Posterior cingulate gyrus (tissue), 11 donors: ENCODE measurements at regions not wholly inside any gene's neighbourhood (a gene's known extent, or its start where the extent isn't known, plus 50 kb on each side); places are given as distances from the start of the nearest gene placed in this dataset.
"Not testable (repeated sequence)": the region's sequence is repeated elsewhere in the genome, so short reads cannot be mapped to it uniquely, and the experiment has no call there.

Source experiments
- DNase-seq, 10 donors: peaks; one replicate each; pipeline versions ENCODE4 v3.0.0 to v3.0.0-alpha.2; 2020 to 2021; ENCODE audit warnings: mixed read lengths in 3 of 10
- intact Hi-C: fragments of 100-400 bp; cut with DNase I; formaldehyde crosslinking; loops from one replicate; pipeline ENCODE4 v1.15.1; 2023

- intact Hi-C loops: loop anchor here (5.0 kb wide), 1 partner anchor 81 kb away; no protein-coding TSS in a partner anchor
- DNase-seq: no peak
Measured at GRCh38 chr11:46223252-46223513, 54.3 kb upstream of the CREB3L1 start.

- intact Hi-C loops: loop anchor here (5.0 kb wide), 1 partner anchor 80 kb away; no protein-coding TSS in a partner anchor
- no peak for DNase-seq
Measured at GRCh38 chr11:46222490-46223251, 54.8 kb upstream of the CREB3L1 start.

GRCh38 chr11:46220313-46220712 is 57.1 kb upstream of the CREB3L1 start:
- intact Hi-C loops: loop anchor here (5.0 kb wide), 1 partner anchor 78 kb away; no protein-coding TSS in a partner anchor
- no peak for DNase-seq

DNA sequence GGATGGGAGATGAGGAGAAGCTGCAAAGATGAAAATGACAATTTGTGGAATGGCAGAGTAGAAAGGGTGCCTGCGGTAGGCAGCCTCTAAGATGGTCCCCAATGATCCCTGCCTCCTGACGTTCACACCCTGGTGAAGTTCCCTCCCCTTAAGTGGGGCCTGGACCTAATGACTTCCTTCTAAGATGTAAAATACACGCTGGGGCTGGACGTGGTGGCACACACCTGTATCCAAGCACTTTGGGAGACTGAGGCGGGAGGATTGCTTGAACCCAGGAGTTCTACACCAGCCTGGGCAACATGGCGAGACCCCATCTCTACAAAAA is 60.7 kb upstream of the CREB3L1 start:
- intact Hi-C loops: no loop called here
- DNase-seq: no peak

DNA sequence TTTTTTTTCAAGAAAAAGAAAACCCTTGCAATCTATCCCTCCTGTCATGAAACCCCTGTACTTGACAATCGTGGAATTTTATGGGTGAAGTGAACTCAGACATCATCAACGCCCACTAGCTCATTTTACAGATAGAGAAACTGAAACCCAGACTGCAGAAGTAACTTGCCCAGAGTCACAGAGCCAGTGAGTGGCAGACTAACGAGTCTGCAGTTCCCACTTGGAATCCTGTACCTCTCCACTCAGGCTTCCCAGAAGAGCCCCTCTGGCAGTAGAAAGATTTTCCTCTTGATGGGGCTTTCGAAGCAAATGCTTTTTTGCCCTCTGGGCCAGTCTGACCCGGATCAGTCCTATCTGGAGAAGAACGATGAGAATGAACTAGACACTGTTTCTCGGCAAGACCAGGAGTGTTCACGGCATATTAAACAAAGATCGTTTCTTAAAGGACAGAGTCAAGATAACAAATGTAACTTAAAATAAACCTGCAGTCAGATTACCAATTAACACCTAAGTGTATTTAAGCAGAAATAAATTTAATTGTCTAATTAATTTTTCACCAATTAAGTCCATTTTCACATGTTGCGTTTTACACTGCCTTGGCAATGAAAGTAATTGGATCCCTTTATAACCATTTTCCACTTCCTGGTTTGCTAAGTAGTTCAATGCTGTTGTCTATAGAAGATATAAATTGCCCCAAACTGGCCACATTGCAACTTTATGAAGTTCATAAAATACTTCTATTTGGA is 61.3 kb upstream of the CREB3L1 start:
- no peak for DNase-seq
- intact Hi-C loops: no loop called here

GRCh38 chr11:46215208-46215931 is 62.1 kb upstream of the CREB3L1 start:
- intact Hi-C loops: no loop called here
- no peak for DNase-seq

DNA sequence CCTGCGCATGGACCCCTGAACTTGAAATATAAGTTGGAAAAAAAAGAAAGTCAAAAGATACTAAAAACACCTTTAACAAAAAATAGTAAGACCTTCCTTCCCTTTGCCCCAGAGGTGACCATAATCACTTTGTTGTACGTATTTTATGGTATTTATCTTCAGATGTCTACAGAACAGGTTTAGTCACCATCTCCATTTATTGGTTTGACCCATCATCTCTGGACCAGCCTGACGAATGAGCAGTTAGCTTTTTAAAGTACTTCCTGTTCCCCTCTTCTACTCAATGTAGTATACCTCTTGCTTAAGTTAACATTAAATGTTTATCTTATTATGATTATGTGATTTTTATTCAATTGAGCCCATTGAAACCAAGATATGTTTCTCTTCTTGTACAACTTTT is 64.7 kb upstream of the CREB3L1 start:
- no peak for DNase-seq
- intact Hi-C loops: no loop called here

- intact Hi-C loops: no loop called here
- no peak for DNase-seq
Measured at GRCh38 chr11:46210856-46211255, 66.6 kb upstream of the CREB3L1 start.

GRCh38 chr11:46210133-46210636 is 67.3 kb upstream of the CREB3L1 start:
- no peak for DNase-seq
- intact Hi-C loops: no loop called here

DNA sequence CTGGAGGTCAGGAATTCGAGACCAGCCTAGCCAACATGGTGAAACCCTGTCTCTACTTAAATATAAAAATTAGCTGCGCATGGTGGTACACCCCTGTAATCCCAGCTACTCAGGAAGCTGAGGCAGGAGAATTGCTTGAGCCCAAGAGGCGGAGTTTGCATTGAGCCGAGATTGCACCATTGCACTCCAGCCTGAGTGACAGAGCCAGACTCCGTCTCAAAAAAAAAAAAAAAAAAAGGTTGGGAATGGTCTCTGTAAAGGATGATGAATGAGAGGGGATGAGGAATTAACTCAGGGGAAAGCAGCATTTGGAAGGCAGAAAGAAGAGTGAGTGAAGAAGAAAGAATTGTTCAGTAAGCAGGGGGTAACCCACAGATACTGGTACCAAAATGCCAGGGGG is 67.8 kb upstream of the CREB3L1 start:
- DNase-seq, intact Hi-C loops: not testable (repeated sequence)

DNA sequence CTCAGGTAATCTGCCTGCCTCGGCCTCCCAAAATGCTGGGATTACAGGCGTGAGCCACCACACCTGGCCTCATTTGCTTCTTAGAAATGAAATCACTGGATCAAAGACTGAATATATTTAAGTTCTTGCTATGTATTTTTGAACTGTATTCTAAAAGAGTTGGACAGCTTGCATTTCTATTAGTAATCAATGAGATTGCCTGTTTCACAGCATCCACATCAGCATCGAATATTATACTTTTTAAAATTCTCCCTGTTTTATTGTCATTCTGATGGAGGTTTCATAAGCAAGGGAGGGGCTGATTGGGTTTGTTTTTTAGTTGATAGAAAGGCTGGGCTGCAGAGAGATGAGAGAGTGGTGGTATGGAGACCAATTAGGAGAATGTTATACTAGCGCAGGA is 68.7 kb upstream of the CREB3L1 start:
- DNase-seq: no peak
- intact Hi-C loops: no loop called here

DNA sequence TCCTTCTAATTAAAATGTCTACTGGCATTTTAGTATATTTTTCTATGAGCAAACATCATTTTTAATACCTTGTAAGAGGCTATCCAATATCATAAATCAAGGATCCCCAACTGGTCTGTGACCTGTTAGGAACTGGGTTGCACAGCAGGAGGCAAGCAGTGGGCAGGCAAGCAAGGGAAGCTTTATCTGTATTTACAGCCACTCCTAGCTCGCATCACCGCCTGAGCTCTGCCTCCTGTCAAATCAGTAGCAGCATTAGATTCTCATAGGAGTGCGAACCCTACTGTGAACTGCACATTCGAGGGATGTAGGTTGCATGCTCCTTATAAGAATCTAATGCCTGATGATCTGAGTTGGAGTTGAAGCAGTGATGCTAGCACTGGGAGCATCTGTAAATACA is 70.2 kb upstream of the CREB3L1 start:
- no peak for DNase-seq
- intact Hi-C loops: no loop called here

DNA sequence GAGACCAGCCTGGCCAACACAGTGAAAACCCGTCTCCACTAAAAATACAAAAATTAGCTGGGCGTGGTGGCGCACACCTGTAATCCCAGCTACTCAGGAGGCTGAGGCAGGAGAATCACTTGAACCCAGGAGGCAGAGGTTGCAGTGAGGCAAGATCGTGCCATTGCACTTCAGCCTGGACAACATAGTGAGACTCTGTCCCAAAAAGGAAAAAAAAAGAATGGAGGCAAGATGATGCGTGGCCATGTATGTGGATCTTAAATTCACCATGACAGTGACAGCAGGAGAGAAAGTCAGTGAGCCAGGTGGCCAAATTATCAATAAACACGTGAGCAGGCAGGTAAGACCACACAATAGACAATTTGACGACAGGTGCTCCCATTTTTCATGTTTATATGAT is 73.0 kb upstream of the CREB3L1 start:
- intact Hi-C loops, DNase-seq: not testable (repeated sequence)

DNA sequence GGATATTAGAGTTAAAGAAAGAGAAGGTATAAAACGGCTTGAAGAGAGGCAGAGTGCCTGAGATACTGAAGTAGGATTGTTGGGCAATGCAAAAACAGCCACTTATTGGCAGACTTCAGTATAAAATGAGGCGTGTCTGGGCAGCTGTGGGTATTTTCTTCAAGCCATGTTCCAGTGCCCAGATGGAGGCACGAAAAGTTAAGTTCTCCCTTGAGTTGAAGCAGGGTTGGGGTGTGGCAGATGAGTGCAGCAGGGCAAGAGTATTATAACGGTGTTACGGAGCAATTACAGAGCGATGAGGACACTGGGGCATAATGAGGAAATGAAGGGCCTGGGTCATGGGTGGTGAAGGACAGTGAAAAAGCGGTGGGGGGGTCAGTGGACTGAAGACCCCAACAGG is 73.7 kb upstream of the CREB3L1 start:
- DNase-seq: no peak
- intact Hi-C loops: no loop called here

DNA sequence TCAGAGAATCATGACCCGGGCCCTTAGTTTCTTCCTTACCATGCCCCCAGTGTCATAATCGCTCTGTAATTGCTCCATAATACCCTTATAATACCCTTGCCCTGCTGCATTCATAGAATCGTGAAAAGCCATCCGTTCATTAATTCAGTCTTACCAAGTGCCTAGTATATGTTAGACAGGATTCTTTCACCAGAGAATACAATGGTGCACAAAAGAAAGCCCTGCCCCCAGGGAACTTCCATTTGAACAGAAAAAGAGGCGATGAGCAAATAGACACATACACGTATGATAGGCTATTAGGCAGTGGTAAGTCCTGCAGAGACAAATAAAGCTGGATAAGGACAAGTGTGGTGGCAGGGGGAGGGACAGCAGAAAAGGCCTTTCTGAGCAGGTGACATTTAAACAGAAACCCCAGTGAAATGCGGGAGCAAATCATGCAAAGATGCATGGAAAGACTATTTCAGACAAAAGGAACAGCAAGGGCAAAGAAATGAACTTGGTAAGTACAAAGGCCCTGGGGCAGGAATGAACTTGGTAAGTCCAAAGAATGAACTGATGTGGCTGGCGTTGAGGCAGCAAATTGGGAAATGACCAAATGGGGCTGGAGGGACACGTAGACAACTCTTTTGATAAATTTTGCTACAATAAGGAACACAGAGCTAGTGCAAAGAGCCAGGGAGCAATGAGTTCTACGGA is 74.6 kb upstream of the CREB3L1 start:
- no peak for DNase-seq
- intact Hi-C loops: no loop called here

- DNase-seq: no peak
- intact Hi-C loops: no loop called here
Measured at GRCh38 chr11:46202149-46202548, 75.3 kb upstream of the CREB3L1 start.

DNA sequence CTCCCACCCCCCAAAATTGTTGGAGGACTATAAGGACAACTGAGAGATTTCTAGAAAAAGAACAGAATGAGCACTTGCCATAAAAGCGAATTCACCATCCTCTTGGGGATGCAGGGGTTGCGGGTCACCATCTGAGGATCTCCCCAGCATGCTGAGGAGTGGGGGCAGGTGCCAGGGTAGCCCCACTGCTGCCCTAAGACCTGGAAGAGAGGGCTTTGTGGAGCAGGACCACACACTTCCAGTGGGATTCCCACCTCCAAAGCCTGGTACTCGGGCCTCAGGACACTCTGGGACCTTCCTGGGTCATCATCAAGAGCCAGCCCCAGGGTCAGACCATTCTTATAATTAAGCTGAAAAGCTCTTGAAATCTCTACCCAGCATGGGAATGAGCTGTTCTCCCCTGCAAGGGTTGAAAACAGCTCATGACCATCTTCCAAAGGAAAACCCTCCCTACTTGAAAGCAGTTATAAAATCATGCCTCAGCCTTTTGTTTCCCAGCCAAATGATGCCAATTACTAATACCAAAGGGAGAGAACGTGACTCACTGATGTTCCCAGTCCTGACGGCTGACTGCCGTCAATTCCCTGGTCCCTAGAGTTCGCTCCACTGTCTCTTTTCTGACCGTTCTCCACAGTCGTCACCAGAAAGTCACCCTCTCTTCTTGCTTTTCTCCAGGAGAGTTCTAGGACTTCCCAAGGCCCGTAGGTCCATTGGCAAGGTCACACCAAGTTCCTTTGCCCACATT is 76.8 kb upstream of the CREB3L1 start:
- intact Hi-C loops: no loop called here
- DNase-seq: no peak

GRCh38 chr11:46198245-46199240 is 77.3 kb upstream of the PHF21A start:
- intact Hi-C loops: no loop called here
- peak; percentile 13 to 93 (median 74) for DNase-seq

- intact Hi-C loops: no loop called here
- DNase-seq: no peak
Measured at GRCh38 chr11:46197421-46197820, 76.2 kb upstream of the PHF21A start.
